KMS-11 (cell line): ENCODE measurements at regions not wholly inside any gene's neighbourhood (a gene's known extent, or its start where the extent isn't known, plus 50 kb on each side); places are given as distances from the start of the nearest gene placed in this dataset.

Experiments
- H2AFZ ChIP-seq: fragments of 200-600 bp; sonication (generic); 2 replicates; pipeline ENCODE4 v1.6.1; 2016; ENCODE audit warnings: antibody characterized with exemption, mixed run types, low read depth
- H3K27ac ChIP-seq: fragments of 200-600 bp; sonication (generic); 2 replicates; pipeline ENCODE4 v1.6.1; 2016; ENCODE audit warnings: mild to moderate bottlenecking, mixed run types
- H3K27me3 ChIP-seq: fragments of 200-600 bp; sonication (generic); 2 replicates; pipeline ENCODE4 v1.6.1; 2017; ENCODE audit warnings: mild to moderate bottlenecking, low read depth, mixed run types, moderate library complexity; ENCODE audit not compliant: insufficient read depth
- H3K36me3 ChIP-seq: fragments of 200-600 bp; sonication (generic); 2 replicates; pipeline ENCODE4 v1.6.1; 2017; ENCODE audit warnings: mild to moderate bottlenecking, mixed run types; ENCODE audit not compliant: insufficient read depth
- H3K4me1 ChIP-seq: fragments of 200-600 bp; sonication (generic); 2 replicates; pipeline ENCODE4 v1.6.1; 2016; ENCODE audit warnings: mild to moderate bottlenecking, low read depth, mixed run types; ENCODE audit not compliant: poor library complexity, severe bottlenecking
- H3K4me2 ChIP-seq: fragments of 200-600 bp; sonication (generic); 2 replicates; pipeline ENCODE4 v1.7.0; 2016; ENCODE audit warnings: mild to moderate bottlenecking, mixed run types
- H3K4me3 ChIP-seq: fragments of 200-600 bp; sonication (generic); IDR thresholded peaks from 2 replicates; pipeline ENCODE4 v1.6.1; 2017; ENCODE audit warnings: low read depth, low read length, mixed read lengths; ENCODE audit not compliant: insufficient read depth
- H3K79me2 ChIP-seq: fragments of 200-600 bp; sonication (generic); 2 replicates; pipeline ENCODE4 v1.6.1; 2016; ENCODE audit warnings: low read depth, mixed run types; ENCODE audit not compliant: insufficient read depth
- H3K9ac ChIP-seq: fragments of 200-600 bp; sonication (generic); 2 replicates; pipeline ENCODE4 v1.6.1; 2016; ENCODE audit warnings: mild to moderate bottlenecking, mixed run types
- H4K20me1 ChIP-seq: fragments of 200-600 bp; sonication (generic); 2 replicates; pipeline ENCODE4 v1.6.1; 2016; ENCODE audit warnings: mild to moderate bottlenecking, mixed run types; ENCODE audit not compliant: insufficient read depth
- TF ChIP-seq, protein P1 (sequence below): fragments of 200-600 bp; sonication (generic); conservative IDR thresholded peaks from 2 replicates; pipeline ENCODE4 v1.6.1; 2017; ENCODE audit warnings: low read depth, mild to moderate bottlenecking, antibody characterized with exemption, low read length, moderate library complexity, mixed read lengths

DNA sequence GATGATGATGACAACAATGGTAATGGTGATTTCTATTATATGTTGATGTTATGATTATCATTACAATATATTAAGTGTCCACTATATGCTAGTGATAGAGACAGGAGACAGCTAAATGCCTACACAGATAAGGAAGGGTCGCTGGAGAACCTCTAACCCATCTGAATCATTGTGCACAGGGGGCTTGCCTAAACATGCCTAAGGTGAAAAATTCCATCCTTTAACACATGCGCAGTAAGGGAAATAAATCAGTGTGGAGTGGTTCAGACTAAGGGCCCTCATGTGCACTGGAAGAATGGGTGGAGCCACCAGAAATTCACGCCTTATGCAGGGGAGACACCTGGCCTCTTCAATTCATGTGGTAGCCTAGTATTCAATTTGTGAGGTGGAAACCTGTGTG is 120.4 kb downstream of the TPBG start:
- TF ChIP-seq, protein P1, sequence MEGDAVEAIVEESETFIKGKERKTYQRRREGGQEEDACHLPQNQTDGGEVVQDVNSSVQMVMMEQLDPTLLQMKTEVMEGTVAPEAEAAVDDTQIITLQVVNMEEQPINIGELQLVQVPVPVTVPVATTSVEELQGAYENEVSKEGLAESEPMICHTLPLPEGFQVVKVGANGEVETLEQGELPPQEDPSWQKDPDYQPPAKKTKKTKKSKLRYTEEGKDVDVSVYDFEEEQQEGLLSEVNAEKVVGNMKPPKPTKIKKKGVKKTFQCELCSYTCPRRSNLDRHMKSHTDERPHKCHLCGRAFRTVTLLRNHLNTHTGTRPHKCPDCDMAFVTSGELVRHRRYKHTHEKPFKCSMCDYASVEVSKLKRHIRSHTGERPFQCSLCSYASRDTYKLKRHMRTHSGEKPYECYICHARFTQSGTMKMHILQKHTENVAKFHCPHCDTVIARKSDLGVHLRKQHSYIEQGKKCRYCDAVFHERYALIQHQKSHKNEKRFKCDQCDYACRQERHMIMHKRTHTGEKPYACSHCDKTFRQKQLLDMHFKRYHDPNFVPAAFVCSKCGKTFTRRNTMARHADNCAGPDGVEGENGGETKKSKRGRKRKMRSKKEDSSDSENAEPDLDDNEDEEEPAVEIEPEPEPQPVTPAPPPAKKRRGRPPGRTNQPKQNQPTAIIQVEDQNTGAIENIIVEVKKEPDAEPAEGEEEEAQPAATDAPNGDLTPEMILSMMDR = no peak
- no peak overlapping the region for H3K27ac ChIP-seq
- H3K4me3 ChIP-seq = no peak overlapping the region
- no peaks in the 10 kb centered on the region for H3K27me3 ChIP-seq
- H3K4me2 ChIP-seq = no peak overlapping the region
- no peaks in the 10 kb centered on the region for H3K36me3 ChIP-seq
- H3K9ac ChIP-seq = no peak overlapping the region
- no peaks in the 10 kb centered on the region for H3K4me1 ChIP-seq
- no peaks in the 10 kb centered on the region for H4K20me1 ChIP-seq
- H3K79me2 ChIP-seq = no peaks in the 10 kb centered on the region
- H2AFZ ChIP-seq = no peak overlapping the region

DNA sequence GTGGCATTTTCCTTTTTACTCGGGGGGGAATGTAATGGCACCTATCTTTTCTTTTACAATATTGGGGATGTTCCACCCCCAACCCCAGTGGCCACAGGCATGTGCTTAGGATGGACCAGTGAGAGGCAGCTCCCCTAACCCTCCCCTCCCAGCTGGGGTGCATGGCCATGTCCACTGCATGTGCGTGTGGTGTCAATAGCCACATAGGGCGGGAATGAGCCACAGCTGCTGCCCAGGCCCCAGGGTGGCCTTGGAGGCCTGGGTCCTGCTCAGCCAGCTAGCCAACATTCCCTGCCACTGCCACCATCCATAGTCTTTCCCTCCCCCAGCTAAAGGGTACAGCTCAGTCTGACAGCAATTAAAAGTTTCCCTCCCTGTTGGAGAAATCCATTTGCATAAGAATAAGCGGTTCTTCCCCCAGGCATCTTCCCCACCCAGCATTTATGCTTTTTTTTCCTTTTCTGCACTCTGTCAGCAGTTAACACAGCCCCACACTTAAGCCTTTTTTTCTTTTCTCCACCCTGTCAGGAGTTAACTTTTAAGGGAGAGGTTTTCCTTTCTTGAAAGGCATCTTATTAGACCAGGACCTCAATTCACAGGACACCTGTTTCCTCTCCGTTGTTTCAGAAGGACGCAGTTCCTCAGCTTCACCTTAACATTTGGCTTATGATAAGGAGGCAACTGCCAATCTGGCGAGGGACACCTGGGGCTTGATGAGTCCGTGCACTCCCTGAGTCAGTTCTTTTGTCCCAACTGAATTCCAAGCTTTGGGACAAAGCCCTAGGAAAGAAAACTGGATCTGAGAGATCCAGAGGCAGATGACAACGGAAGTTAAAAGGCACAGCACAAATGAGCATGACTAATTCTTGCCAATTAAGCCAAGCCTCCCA is 121.4 kb downstream of the TPBG start:
- H3K79me2 ChIP-seq = no peaks in the 10 kb centered on the region
- H3K4me3 ChIP-seq = no peak overlapping the region
- no peaks in the 10 kb centered on the region for H3K4me1 ChIP-seq
- no peaks in the 10 kb centered on the region for H3K27me3 ChIP-seq
- TF ChIP-seq, protein P1 = no peak
- H2AFZ ChIP-seq = no peak overlapping the region
- no peaks in the 10 kb centered on the region for H4K20me1 ChIP-seq
- H3K36me3 ChIP-seq = no peaks in the 10 kb centered on the region
- H3K27ac ChIP-seq = no peak overlapping the region
- no peak overlapping the region for H3K4me2 ChIP-seq
- no peak overlapping the region for H3K9ac ChIP-seq

DNA sequence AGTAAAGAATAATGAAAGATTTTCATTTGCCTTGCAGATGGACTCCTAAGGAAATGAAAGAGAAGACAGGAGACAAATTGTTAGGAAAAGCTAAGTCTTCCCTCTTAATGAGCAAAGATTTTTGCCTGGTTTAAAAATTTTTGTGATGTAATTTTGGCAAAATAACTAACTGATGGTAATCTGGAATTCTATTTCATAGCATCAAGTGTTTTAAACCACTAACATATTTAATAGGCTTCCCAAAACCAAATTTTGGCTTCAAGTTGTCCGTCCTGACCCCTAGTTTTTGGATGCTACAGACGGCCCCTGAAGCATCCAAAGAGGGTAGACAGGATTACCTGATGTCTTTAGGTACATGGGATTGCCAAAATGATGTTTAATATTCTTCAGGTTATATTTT is 124.3 kb downstream of the TPBG start:
- Histone ChIP-seq H2AFZ (no peak overlapping the region), H4K20me1 (no peaks in the 10 kb centered on the region), H3K27ac (no peak overlapping the region), H3K79me2 (no peaks in the 10 kb centered on the region), H3K9ac (no peak overlapping the region), H3K4me1 (no peaks in the 10 kb centered on the region), H3K27me3 (no peaks in the 10 kb centered on the region), H3K4me2 (no peak overlapping the region), H3K36me3 (no peaks in the 10 kb centered on the region), H3K4me3 (no peak overlapping the region)
- TF ChIP-seq, protein P1 = no peak

DNA sequence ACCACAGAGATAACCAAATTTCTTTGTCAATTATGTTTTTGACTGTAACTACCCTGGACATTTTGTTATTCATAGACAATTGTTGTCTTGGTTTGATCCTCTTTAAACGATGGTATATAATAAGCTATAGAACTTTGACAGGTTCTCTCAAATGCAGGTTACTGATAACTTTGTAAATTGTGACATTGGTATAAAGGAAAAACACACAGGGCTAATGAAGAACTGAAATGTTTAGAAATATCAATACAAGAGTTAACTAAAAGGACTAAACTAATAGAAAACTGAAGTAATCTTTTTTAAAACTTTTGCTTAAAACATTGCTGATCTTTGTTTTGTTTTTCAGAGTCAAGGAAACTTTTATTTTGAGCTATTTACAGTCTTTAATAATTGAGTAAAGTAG is 124.8 kb downstream of the TPBG start:
- no peaks in the 10 kb centered on the region for H3K36me3 ChIP-seq
- no peaks in the 10 kb centered on the region for H3K4me1 ChIP-seq
- H3K27ac ChIP-seq = no peak overlapping the region
- no peaks in the 10 kb centered on the region for H4K20me1 ChIP-seq
- no peak overlapping the region for H2AFZ ChIP-seq
- no peak overlapping the region for H3K4me3 ChIP-seq
- TF ChIP-seq, protein P1 = no peak
- no peaks in the 10 kb centered on the region for H3K79me2 ChIP-seq
- no peak overlapping the region for H3K4me2 ChIP-seq
- no peak overlapping the region for H3K9ac ChIP-seq
- no peaks in the 10 kb centered on the region for H3K27me3 ChIP-seq
